Activated CD8-positive, alpha-beta T cell treated with anti-CD3 and anti-CD28 coated beads for 36 hours (primary cell): ENCODE measurements at regions not wholly inside any gene's neighbourhood (a gene's known extent, or its start where the extent isn't known, plus 50 kb on each side); places are given as distances from the start of the nearest gene placed in this dataset.

Source experiments
- ATAC-seq: fragments of 200-7000 bp; cut with Tn5 transposase; one replicate; pipeline ENCODE4 v1.10.0; 2021; ENCODE audit warnings: mild to moderate bottlenecking, moderate library complexity
- CTCF ChIA-PET: fragments of 350-600 bp; sonication (Branson Sonifier 250); formaldehyde crosslinking; loops from one replicate; lab custom pipeline; 2021; ENCODE audit warnings: antibody characterized with exemption; lab: Charles Lee
- POLR2A ChIA-PET: fragments of 350-600 bp; sonication (Branson Sonifier 250); formaldehyde crosslinking; loops from one replicate; lab custom pipeline; 2021; ENCODE audit warnings: antibody characterized with exemption; lab: Charles Lee
- DNase-seq: peaks from one replicate; pipeline ENCODE4 v3.0.0-alpha.2; 2020
- H3K27ac Mint-ChIP-seq: one replicate; pipeline ENCODE4 v1.8.0; 2021; ENCODE audit warnings: mild to moderate bottlenecking, mixed read lengths
- H3K27me3 Mint-ChIP-seq: one replicate; pipeline ENCODE4 v1.8.0; 2021; ENCODE audit warnings: mixed read lengths
- H3K36me3 Mint-ChIP-seq: one replicate; pipeline ENCODE4 v1.8.0; 2021; ENCODE audit warnings: low read depth, mixed read lengths
- H3K4me1 Mint-ChIP-seq: one replicate; pipeline ENCODE4 v1.8.0; 2021; ENCODE audit warnings: low read depth, mixed read lengths
- H3K4me3 Mint-ChIP-seq: one replicate; pipeline ENCODE4 v1.8.0; 2021; ENCODE audit warnings: mild to moderate bottlenecking, moderate library complexity, mixed read lengths
- H3K9me3 Mint-ChIP-seq: one replicate; pipeline ENCODE4 v1.8.0; 2021; ENCODE audit warnings: mixed read lengths
- CTCF ChIP-seq: fragments of 200-600 bp; IDR thresholded peaks from one replicate; pipeline ENCODE4 v1.8.0; 2022; ENCODE audit warnings: antibody characterized with exemption, mild to moderate bottlenecking
- intact Hi-C: fragments of 100-400 bp; cut with micrococcal nuclease; formaldehyde crosslinking; loops from one replicate; pipeline ENCODE4 v1.10.0; 2022

DNA sequence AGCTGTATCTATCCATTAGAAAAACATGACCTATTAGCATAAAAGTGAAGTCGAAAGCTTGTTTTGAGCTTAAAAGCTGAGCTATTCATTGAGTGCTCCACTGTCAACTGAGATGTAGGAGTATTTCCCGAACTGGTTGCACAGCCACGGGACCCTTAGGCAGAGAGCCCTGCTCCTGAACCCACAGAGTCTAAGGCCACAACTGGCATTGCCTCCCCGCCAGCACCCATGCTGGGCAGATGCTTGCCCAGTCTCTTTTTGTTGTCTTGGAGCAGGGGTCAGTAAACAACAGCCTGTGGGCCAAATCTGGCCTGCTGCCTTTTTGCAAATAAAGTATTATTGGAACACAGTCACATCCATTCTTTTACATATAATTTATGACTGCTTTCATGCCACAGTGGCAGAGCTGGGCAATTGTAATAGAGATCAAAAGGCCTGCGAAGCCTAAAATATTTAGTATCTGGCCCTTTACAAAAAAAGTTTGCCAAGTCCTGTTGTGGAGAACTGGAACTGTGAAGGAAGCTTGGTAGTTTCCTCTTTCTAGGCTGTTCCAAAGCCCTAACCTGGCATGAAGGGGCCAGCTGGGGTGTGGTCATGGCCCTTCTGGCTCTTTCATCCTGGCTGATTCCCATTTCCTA, 58.4 kb upstream of the WAPL start:
- CTCF ChIA-PET = interaction anchor here (0.8 to 1.2 kb wide), 2 partner anchors 39 to 180 kb away, joined by 3 to 7 read pairs; no protein-coding TSS in a partner anchor
- peaks cover under 1% of the 10 kb centered on the region for H3K4me1 Mint-ChIP-seq
- H3K4me3 Mint-ChIP-seq = no peak overlapping the region
- TF ChIP-seq CTCF = no peak
- POLR2A ChIA-PET = no interaction called here
- H3K27me3 Mint-ChIP-seq = no peaks in the 10 kb centered on the region
- no peaks in the 10 kb centered on the region for H3K36me3 Mint-ChIP-seq
- ATAC-seq (no peak), DNase-seq (no peak)
- H3K27ac Mint-ChIP-seq = no peak overlapping the region
- intact Hi-C loops = no loop called here
- no peaks in the 10 kb centered on the region for H3K9me3 Mint-ChIP-seq

GRCh38 chr10:86580521-86580891, 58.9 kb upstream of the WAPL start:
- ATAC-seq (no peak), DNase-seq (no peak)
- no peak overlapping the region for H3K27ac Mint-ChIP-seq
- ChIA-PET POLR2A (no interaction called here), CTCF (interaction anchor here (0.8 kb wide), 1 partner anchor 39 kb away, joined by 3 read pairs; no protein-coding TSS in a partner anchor)
- TF ChIP-seq CTCF = no peak
- H3K4me3 Mint-ChIP-seq = no peak overlapping the region
- H3K36me3 Mint-ChIP-seq = no peaks in the 10 kb centered on the region
- H3K4me1 Mint-ChIP-seq = peaks cover 4% of the 10 kb centered on the region
- intact Hi-C loops = no loop called here
- no peaks in the 10 kb centered on the region for H3K27me3 Mint-ChIP-seq
- no peaks in the 10 kb centered on the region for H3K9me3 Mint-ChIP-seq

- Mint-ChIP-seq H3K9me3 (no peaks in the 10 kb centered on the region), H3K36me3 (no peaks in the 10 kb centered on the region), H3K4me3 (no peak overlapping the region), H3K4me1 (peaks cover 4% of the 10 kb centered on the region), H3K27me3 (no peaks in the 10 kb centered on the region), H3K27ac (no peak overlapping the region)
- ChIA-PET CTCF (interaction anchor here (1.2 to 3.0 kb wide), 8 partner anchors 10 to 189 kb away, joined by 3 to 56 read pairs (median 7); no protein-coding TSS in a partner anchor), POLR2A (interaction anchor here (1.8 kb wide), 1 partner anchor 184 kb away, joined by 6 read pairs; no protein-coding TSS in a partner anchor)
- peak; percentile 56 for ATAC-seq
- TF ChIP-seq CTCF = no peak
- intact Hi-C loops = no loop called here
- peak; percentile 48 for DNase-seq
These were observed 62.4 kb upstream of the WAPL start for GRCh38 chr10:86583983-86584382.

- ATAC-seq (peak; percentile 98), DNase-seq (peak; percentile 78)
- H3K27me3 Mint-ChIP-seq = no peaks in the 10 kb centered on the region
- no peaks in the 10 kb centered on the region for H3K9me3 Mint-ChIP-seq
- H3K27ac Mint-ChIP-seq = no peak overlapping the region
- peak; percentile 97 for TF ChIP-seq CTCF
- intact Hi-C loops = loop anchor here (1.0 kb wide), 1 partner anchor 185 kb away; no protein-coding TSS in a partner anchor
- CTCF ChIA-PET = interaction anchor here (0.6 to 3.0 kb wide), 24 partner anchors 8 to 319 kb away, joined by 3 to 56 read pairs (median 4); no protein-coding TSS in a partner anchor
- no peaks in the 10 kb centered on the region for H3K36me3 Mint-ChIP-seq
- peaks cover 4% of the 10 kb centered on the region for H3K4me1 Mint-ChIP-seq
- POLR2A ChIA-PET = interaction anchor here (1.6 kb wide), 1 partner anchor 185 kb away, joined by 8 read pairs; no protein-coding TSS in a partner anchor
- no peak overlapping the region for H3K4me3 Mint-ChIP-seq
These were observed 63.7 kb upstream of the WAPL start for GRCh38 chr10:86585037-86585929.
